ENCODE measurements at regions not wholly inside any gene's neighbourhood (a gene's known extent, or its start where the extent isn't known, plus 50 kb on each side); places are given as distances from the start of the nearest gene placed in this dataset.

- no peak for TF ChIP-seq EZH2 (IDR thresholded peaks at IDR 0.05; ENCODE audit: borderline replicate concordance, low read length)
- TF ChIP-seq, protein P1, sequence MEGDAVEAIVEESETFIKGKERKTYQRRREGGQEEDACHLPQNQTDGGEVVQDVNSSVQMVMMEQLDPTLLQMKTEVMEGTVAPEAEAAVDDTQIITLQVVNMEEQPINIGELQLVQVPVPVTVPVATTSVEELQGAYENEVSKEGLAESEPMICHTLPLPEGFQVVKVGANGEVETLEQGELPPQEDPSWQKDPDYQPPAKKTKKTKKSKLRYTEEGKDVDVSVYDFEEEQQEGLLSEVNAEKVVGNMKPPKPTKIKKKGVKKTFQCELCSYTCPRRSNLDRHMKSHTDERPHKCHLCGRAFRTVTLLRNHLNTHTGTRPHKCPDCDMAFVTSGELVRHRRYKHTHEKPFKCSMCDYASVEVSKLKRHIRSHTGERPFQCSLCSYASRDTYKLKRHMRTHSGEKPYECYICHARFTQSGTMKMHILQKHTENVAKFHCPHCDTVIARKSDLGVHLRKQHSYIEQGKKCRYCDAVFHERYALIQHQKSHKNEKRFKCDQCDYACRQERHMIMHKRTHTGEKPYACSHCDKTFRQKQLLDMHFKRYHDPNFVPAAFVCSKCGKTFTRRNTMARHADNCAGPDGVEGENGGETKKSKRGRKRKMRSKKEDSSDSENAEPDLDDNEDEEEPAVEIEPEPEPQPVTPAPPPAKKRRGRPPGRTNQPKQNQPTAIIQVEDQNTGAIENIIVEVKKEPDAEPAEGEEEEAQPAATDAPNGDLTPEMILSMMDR (conservative IDR thresholded peaks at IDR 0.05 in 1 of 2, IDR thresholded peaks at IDR 0.05 in 1 of 2; ENCODE audit: extremely low read depth in 1 of 2, insufficient read depth in 1 of 2, low read depth in 1 of 2, low read length in 2 of 2), result no peak
Observed at GRCh38 chr6:155629652-155630051, 174.0 kb upstream of the NOX3 start.

All from mammary epithelial cell (primary cell).